Neural crest cell (in vitro differentiated cells): ENCODE measurements at regions not wholly inside any gene's neighbourhood (a gene's known extent, or its start where the extent isn't known, plus 50 kb on each side); places are given as distances from the start of the nearest gene placed in this dataset.
"Not testable (repeated sequence)": the region's sequence is repeated elsewhere in the genome, so short reads cannot be mapped to it uniquely, and the experiment has no call there.

Experiments used
- DNase-seq: peaks from one replicate; pipeline ENCODE4 v3.0.0; 2021; ENCODE audit warnings: low read depth, mixed read lengths, low spot score
- H3K27ac Mint-ChIP-seq: one replicate; pipeline ENCODE4 v1.8.0; 2021; ENCODE audit warnings: mild to moderate bottlenecking, mixed read lengths; ENCODE audit not compliant: unreplicated experiment
- H3K27me3 Mint-ChIP-seq: 2 replicates; pipeline ENCODE4 v1.8.0; 2021; ENCODE audit warnings: low read depth, mild to moderate bottlenecking, mixed read lengths
- H3K36me3 Mint-ChIP-seq: 2 replicates; pipeline ENCODE4 v1.8.0; 2021; ENCODE audit warnings: low read depth, mild to moderate bottlenecking, mixed read lengths
- H3K4me1 Mint-ChIP-seq: 2 replicates; pipeline ENCODE4 v1.8.0; 2021; ENCODE audit warnings: mixed read lengths
- H3K4me3 Mint-ChIP-seq: one replicate; pipeline ENCODE4 v1.8.0; 2021; ENCODE audit warnings: mild to moderate bottlenecking, mixed read lengths
- H3K9me3 Mint-ChIP-seq: 2 replicates; pipeline ENCODE4 v1.8.0; 2021; ENCODE audit warnings: mixed read lengths
- CTCF ChIP-seq: fragments of 200-600 bp; sonication (generic); conservative IDR thresholded peaks from 2 replicates; pipeline ENCODE4 v1.5.0; 2021; ENCODE audit warnings: antibody characterized with exemption, mild to moderate bottlenecking

- no peak overlapping the region for H3K27ac Mint-ChIP-seq
- peaks cover 10% of the 10 kb centered on the region for H3K9me3 Mint-ChIP-seq
- H3K36me3 Mint-ChIP-seq = no peaks in the 10 kb centered on the region
Measured at GRCh38 chr1:147409886-147410285, 131.4 kb upstream of the BCL9 start.

DNA sequence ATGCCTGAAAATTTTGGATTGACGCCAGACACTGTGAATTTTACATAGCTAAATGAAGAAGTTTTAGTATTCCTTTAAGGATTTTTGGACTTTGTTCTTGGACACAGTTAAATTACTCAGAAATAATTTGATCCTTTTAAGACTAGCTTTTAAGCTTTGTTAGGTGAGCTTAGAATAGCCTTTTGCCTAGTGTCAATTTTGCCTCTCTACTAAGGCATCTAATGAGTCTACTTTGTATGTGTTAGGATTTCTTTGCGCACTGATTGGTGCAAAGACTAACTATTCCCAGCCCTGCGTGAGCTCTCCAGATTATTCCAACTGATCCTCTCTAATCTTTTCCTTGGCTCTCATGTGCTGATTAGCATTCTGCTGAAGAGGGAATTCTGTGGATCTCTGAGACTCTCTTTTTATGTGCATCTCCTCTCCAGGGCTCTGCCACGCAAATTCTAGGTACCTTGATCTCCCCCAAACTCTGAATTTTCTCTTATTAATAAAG lies 128.1 kb upstream of the BCL9 start:
- H3K36me3 Mint-ChIP-seq = no peaks in the 10 kb centered on the region
- no peak overlapping the region for H3K4me3 Mint-ChIP-seq
- TF ChIP-seq CTCF = no peak
- no peaks in the 10 kb centered on the region for H3K4me1 Mint-ChIP-seq
- no peak overlapping the region for H3K27ac Mint-ChIP-seq
- H3K9me3 Mint-ChIP-seq = peaks cover 7% of the 10 kb centered on the region
- H3K27me3 Mint-ChIP-seq = peaks cover 7% of the 10 kb centered on the region
- DNase-seq = no peak

More at GRCh38 chr1:147409886-147410285, 131.4 kb upstream of the BCL9 start:
- TF ChIP-seq CTCF = no peak
- Mint-ChIP-seq H3K4me1 (no peaks in the 10 kb centered on the region), H3K27me3 (no peaks in the 10 kb centered on the region), H3K4me3 (no peak overlapping the region)
- DNase-seq = no peak

DNA sequence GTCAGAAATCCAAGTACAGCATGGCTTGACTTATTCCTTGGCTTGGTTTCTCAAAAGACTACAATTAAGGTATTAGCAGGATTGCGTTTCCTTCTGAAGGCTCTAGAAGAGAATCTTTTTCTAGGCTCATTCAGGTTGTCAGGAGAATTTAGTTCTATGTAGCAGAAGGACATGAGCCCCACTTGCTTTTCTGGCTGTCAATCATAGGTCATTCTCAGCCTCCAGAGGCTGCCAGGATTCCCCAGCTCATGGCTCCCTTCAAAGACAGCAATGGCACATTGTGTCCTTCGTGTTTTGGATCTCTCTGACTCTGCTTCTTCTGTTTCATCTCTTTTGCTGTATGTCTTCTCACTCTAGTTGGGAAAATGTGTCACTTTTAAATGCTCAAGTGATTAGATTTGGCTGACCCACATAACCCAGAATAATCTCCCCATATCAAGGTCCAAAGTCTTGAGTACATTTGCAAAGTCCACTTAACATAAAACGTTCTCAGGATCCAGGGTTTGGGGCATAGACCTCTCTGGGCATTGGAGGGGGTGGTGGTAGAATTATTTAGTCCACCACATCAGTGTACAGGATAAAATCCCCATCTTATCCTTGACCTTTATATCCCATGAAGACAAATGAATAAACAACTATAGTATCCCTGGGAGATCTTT lies 126.7 kb upstream of the BCL9 start:
- Mint-ChIP-seq H3K27me3 (peaks cover 10% of the 10 kb centered on the region), H3K4me1 (no peaks in the 10 kb centered on the region), H3K4me3 (no peak overlapping the region), H3K27ac (no peak overlapping the region), H3K9me3 (peaks cover 5% of the 10 kb centered on the region), H3K36me3 (no peaks in the 10 kb centered on the region)
- TF ChIP-seq CTCF = no peak
- no peak for DNase-seq

GRCh38 chr1:147417024-147417423 lies 124.3 kb upstream of the BCL9 start:
- Mint-ChIP-seq H3K4me1 (no peaks in the 10 kb centered on the region), H3K36me3 (peaks cover 2% of the 10 kb centered on the region), H3K27me3 (peaks cover 10% of the 10 kb centered on the region), H3K4me3 (no peak overlapping the region), H3K9me3 (no peaks in the 10 kb centered on the region), H3K27ac (no peak overlapping the region)
- DNase-seq = no peak
- no peak for TF ChIP-seq CTCF

DNA sequence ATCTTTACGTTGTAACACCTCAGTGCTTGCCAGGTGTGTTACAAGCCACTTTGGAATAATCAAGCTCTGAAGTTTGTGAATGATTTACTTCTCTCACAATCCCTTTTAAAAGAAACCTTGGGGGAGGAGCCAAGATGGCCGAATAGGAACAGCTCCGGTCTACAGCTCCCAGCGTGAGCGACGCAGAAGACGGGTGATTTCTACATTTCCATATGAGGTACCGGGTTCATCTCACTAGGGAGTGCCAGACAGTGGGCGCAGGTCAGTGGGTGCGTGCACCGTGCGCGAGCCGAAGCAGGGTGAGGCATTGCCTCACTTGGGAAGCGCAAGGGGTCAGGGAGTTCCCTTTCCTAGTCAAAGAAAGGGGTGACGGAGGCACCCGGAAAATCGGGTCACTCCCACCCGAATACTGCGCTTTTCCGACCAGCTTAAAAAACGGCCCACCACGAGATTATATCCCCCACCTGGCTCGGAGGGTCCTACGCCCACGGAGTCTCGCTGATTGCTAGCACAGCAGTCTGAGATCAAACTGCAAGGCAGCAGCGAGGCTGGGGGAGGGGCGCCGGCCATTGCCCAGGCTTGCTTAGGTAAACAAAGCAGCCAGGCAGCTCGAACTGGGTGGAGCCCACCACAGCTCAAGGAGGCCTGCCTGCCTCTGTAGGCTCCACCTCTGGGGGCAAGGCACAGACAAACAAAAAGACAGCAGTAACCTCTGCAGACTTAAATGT lies 118.0 kb upstream of the BCL9 start:
- H3K36me3 Mint-ChIP-seq, DNase-seq, H3K9me3 Mint-ChIP-seq: not testable (repeated sequence)

DNA sequence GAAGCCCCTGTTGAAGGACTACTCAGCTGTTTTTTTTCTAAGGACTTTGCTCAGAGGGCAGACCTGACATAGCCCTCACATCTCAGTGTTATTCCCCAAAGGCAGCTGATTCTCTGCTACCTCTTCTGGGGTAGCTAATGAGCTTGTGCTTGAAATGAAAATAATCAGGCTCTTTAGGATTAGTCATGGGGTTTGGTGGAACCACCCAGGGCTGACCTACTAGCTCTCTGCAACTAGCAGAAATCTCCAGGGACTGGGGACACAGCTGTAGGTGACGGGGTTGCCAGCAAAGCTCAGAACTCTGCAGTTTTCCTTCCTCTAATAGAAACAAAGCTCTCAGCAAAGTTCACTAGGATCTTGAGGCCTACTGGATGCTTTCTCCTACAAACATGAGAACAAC lies 106.4 kb upstream of the BCL9 start:
- no peak for TF ChIP-seq CTCF
- H3K27ac Mint-ChIP-seq = no peak overlapping the region
- H3K9me3 Mint-ChIP-seq = peaks cover 3% of the 10 kb centered on the region

More for the DNA sequence above, 118.0 kb upstream of the BCL9 start:
- H3K27me3 Mint-ChIP-seq, H3K4me3 Mint-ChIP-seq, H3K4me1 Mint-ChIP-seq: not testable (repeated sequence)
- peak overlapping the region; percentile 78 for H3K27ac Mint-ChIP-seq

More for the DNA sequence above, 106.4 kb upstream of the BCL9 start:
- peaks cover 1% of the 10 kb centered on the region for H3K36me3 Mint-ChIP-seq
- no peaks in the 10 kb centered on the region for H3K4me1 Mint-ChIP-seq
- no peak for DNase-seq
- no peaks in the 10 kb centered on the region for H3K27me3 Mint-ChIP-seq
- H3K4me3 Mint-ChIP-seq = no peak overlapping the region
